Suprapubic skin (tissue), 4 donors: ENCODE measurements at regions not wholly inside any gene's neighbourhood (a gene's known extent, or its start where the extent isn't known, plus 50 kb on each side); places are given as distances from the start of the nearest gene placed in this dataset.
"Not testable (repeated sequence)": the region's sequence is repeated elsewhere in the genome, so short reads cannot be mapped to it uniquely, and the experiment has no call there.

ENCODE experiments used
- DNase-seq, 2 donors: peaks; one replicate each; pipeline ENCODE4 v3.0.0-alpha.2; 2019; ENCODE audit warnings: low spot score in 2 of 2
- H3K27ac ChIP-seq: fragments of 200-600 bp; sonication (generic); one replicate; pipeline ENCODE4 v1.5.1; 2019
- H3K27me3 ChIP-seq: fragments of 200-600 bp; sonication (generic); one replicate; pipeline ENCODE4 v1.5.1; 2019
- H3K36me3 ChIP-seq: fragments of 200-600 bp; sonication (generic); one replicate; pipeline ENCODE4 v1.5.1; 2019
- H3K4me1 ChIP-seq: fragments of 200-600 bp; sonication (generic); one replicate; pipeline ENCODE4 v1.5.1; 2019
- H3K4me3 ChIP-seq: fragments of 200-600 bp; sonication (generic); one replicate; pipeline ENCODE4 v1.5.1; 2019; ENCODE audit warnings: mild to moderate bottlenecking
- H3K9me3 ChIP-seq: fragments of 200-600 bp; sonication (generic); one replicate; pipeline ENCODE4 v1.5.1; 2019
- CTCF ChIP-seq, 2 donors: fragments of 200-600 bp in 1 of 2; fragments of 450-650 bp in 1 of 2; sonication (generic) in 1 of 2; IDR thresholded peaks; one replicate each; pipeline ENCODE4 v1.5.1; 2016 to 2019; ENCODE audit warnings: antibody characterized with exemption in 2 of 2, mild to moderate bottlenecking in 1 of 2, moderate library complexity in 1 of 2
- EP300 ChIP-seq: sonication (generic); formaldehyde crosslinking; IDR thresholded peaks from one replicate; pipeline ENCODE4 v1.6.1; 2017; ENCODE audit warnings: antibody characterized with exemption
- POLR2A ChIP-seq, 2 donors: fragments of 450-650 bp; IDR thresholded peaks; one replicate each; pipeline ENCODE4 v1.6.1; 2017; ENCODE audit warnings: antibody characterized with exemption in 2 of 2, mild to moderate bottlenecking in 2 of 2, moderate library complexity in 2 of 2
- POLR2AphosphoS5 ChIP-seq, 3 donors: sonication (generic); formaldehyde crosslinking; IDR thresholded peaks; one replicate each; pipeline ENCODE4 v1.6.1; 2017; ENCODE audit warnings: antibody characterized with exemption in 3 of 3
- WGBS: methylation state at CpG from one replicate; pipeline ENCODE4 v1.1.5; 2018; 5-methylcytosine and 5-hydroxymethylcytosine counted together

- TF ChIP-seq POLR2A (IDR thresholded peaks at IDR 0.05) (no peak), EP300 (no peak), CTCF (IDR thresholded peaks at IDR 0.05) (no peak), POLR2AphosphoS5 (IDR thresholded peaks at IDR 0.05) (no peak)
Measured at GRCh38 chr14:28157289-28157869, 609.2 kb upstream of the FOXG1 start.

GRCh38 chr14:28157887-28158791 lies 608.4 kb upstream of the FOXG1 start:
- H3K36me3 ChIP-seq = no peaks in the 10 kb centered on the region
- no peaks in the 10 kb centered on the region for H3K27me3 ChIP-seq
- no peak overlapping the region for H3K4me3 ChIP-seq
- no peak for DNase-seq
- no peaks in the 10 kb centered on the region for H3K4me1 ChIP-seq
- H3K27ac ChIP-seq = no peak overlapping the region
- TF ChIP-seq POLR2A (IDR thresholded peaks at IDR 0.05) (no peak), CTCF (IDR thresholded peaks at IDR 0.05) (no peak), POLR2AphosphoS5 (IDR thresholded peaks at IDR 0.05) (no peak), EP300 (no peak)
- WGBS = 83% methylated on average over 21 of the region's 26 CpGs
- H3K9me3 ChIP-seq = no peaks in the 10 kb centered on the region

More at GRCh38 chr14:28157289-28157869, 609.2 kb upstream of the FOXG1 start:
- Histone ChIP-seq H3K9me3 (no peaks in the 10 kb centered on the region), H3K4me1 (no peaks in the 10 kb centered on the region), H3K27ac (no peak overlapping the region), H3K36me3 (no peaks in the 10 kb centered on the region), H3K27me3 (no peaks in the 10 kb centered on the region), H3K4me3 (no peak overlapping the region)
- 79% methylated on average over 7 of the region's 14 CpGs for WGBS
- DNase-seq = no peak

- Histone ChIP-seq H3K9me3 (no peaks in the 10 kb centered on the region), H3K27ac (no peak overlapping the region), H3K4me3 (no peak overlapping the region), H3K4me1 (no peaks in the 10 kb centered on the region), H3K36me3 (no peaks in the 10 kb centered on the region), H3K27me3 (no peaks in the 10 kb centered on the region)
- TF ChIP-seq POLR2A (IDR thresholded peaks at IDR 0.05) = no peak
- no peak for TF ChIP-seq CTCF (IDR thresholded peaks at IDR 0.05)
- TF ChIP-seq POLR2AphosphoS5 (IDR thresholded peaks at IDR 0.05) = no peak
- TF ChIP-seq EP300 = no peak
- WGBS = 85% methylated on average over 2 of the region's 2 CpGs
- DNase-seq = no peak
Measured at GRCh38 chr14:28161040-28161439, 605.5 kb upstream of the FOXG1 start.

- Histone ChIP-seq H3K4me1 (no peaks in the 10 kb centered on the region), H3K27me3 (no peaks in the 10 kb centered on the region), H3K36me3 (no peaks in the 10 kb centered on the region), H3K4me3 (no peak overlapping the region), H3K27ac (no peak overlapping the region), H3K9me3 (no peaks in the 10 kb centered on the region)
- TF ChIP-seq CTCF (IDR thresholded peaks at IDR 0.05) = no peak
- TF ChIP-seq POLR2A (IDR thresholded peaks at IDR 0.05) = no peak
- TF ChIP-seq EP300 = no peak
- TF ChIP-seq POLR2AphosphoS5 (IDR thresholded peaks at IDR 0.05) = no peak
- DNase-seq = no peak
- 85% methylated on average over 2 of the region's 2 CpGs for WGBS
Measured at GRCh38 chr14:28163233-28163632, 603.4 kb upstream of the FOXG1 start.

- TF ChIP-seq POLR2A (IDR thresholded peaks at IDR 0.05) (no peak), POLR2AphosphoS5 (IDR thresholded peaks at IDR 0.05) (no peak), CTCF (IDR thresholded peaks at IDR 0.05) (no peak), EP300 (no peak)
- 48% methylated on average over 2 of the region's 2 CpGs for WGBS
Measured at GRCh38 chr14:28163897-28164296, 602.7 kb upstream of the FOXG1 start.

GRCh38 chr14:28187902-28188830 lies 578.4 kb upstream of the FOXG1 start:
- not testable (repeated sequence) for H3K4me1 ChIP-seq, H3K4me3 ChIP-seq, H3K27me3 ChIP-seq, H3K27ac ChIP-seq, H3K9me3 ChIP-seq, H3K36me3 ChIP-seq, DNase-seq
- 91% methylated on average over 29 of the region's 29 CpGs for WGBS

More at GRCh38 chr14:28163897-28164296, 602.7 kb upstream of the FOXG1 start:
- Histone ChIP-seq H3K27ac (no peak overlapping the region), H3K36me3 (no peaks in the 10 kb centered on the region), H3K27me3 (no peaks in the 10 kb centered on the region), H3K4me1 (no peaks in the 10 kb centered on the region), H3K9me3 (no peaks in the 10 kb centered on the region), H3K4me3 (no peak overlapping the region)
- DNase-seq = no peak
